Peyer's patch (tissue), 4 donors: ENCODE measurements at regions not wholly inside any gene's neighbourhood (a gene's known extent, or its start where the extent isn't known, plus 50 kb on each side); places are given as distances from the start of the nearest gene placed in this dataset.
"Not testable (repeated sequence)": the region's sequence is repeated elsewhere in the genome, so short reads cannot be mapped to it uniquely, and the experiment has no call there.

ENCODE experiments used
- DNase-seq, 3 donors: peaks; one replicate each; pipeline ENCODE4 v3.0.0-alpha.2; 2017 to 2019
- H3K27ac ChIP-seq, 4 donors: fragments of 200-600 bp; sonication (generic); one replicate each; pipeline ENCODE4 v1.5.1; 2016 to 2019
- H3K27me3 ChIP-seq, 2 donors: fragments of 200-600 bp; sonication (generic); one replicate each; pipeline ENCODE4 v1.5.1; 2019
- H3K36me3 ChIP-seq, 3 donors: fragments of 200-600 bp; sonication (generic); one replicate each; pipeline ENCODE4 v1.5.1; 2016 to 2019
- H3K4me1 ChIP-seq, 4 donors: fragments of 200-600 bp; sonication (generic); one replicate each; pipeline ENCODE4 v1.5.1; 2016 to 2019
- H3K4me3 ChIP-seq, 4 donors: fragments of 200-600 bp; sonication (generic); 1 replicate in 3 of 4; 2 replicates in 1 of 4; pipeline ENCODE4 v1.5.1; 2016 to 2019; ENCODE audit warnings: mild to moderate bottlenecking in 1 of 4
- H3K9me3 ChIP-seq, 4 donors: fragments of 200-600 bp; sonication (generic); one replicate each; pipeline ENCODE4 v1.5.1; 2016 to 2019; ENCODE audit warnings: mild to moderate bottlenecking in 1 of 4
- CTCF ChIP-seq, 6 experiments: fragments of 450-650 bp in 4 of 6; fragments of 200-600 bp in 2 of 6; sonication (generic) in 1 of 6; IDR thresholded peaks; one replicate each; pipeline ENCODE4 v1.5.1; 2017 to 2019; ENCODE audit warnings: antibody characterized with exemption in 6 of 6, mild to moderate bottlenecking in 3 of 6, moderate library complexity in 1 of 6
- POLR2A ChIP-seq, 2 donors: fragments of 450-650 bp; IDR thresholded peaks; one replicate each; pipeline ENCODE4 v1.5.1; 2017; ENCODE audit warnings: antibody characterized with exemption in 2 of 2, mild to moderate bottlenecking in 2 of 2, moderate library complexity in 2 of 2

GRCh38 chr14:37665951-37666350 lies 70.5 kb downstream of the TTC6 start:
- H3K9me3 ChIP-seq = no peaks in the 10 kb centered on the region
- H3K4me3 ChIP-seq = no peak overlapping the region
- DNase-seq = no peak
- H3K4me1 ChIP-seq = no peaks in the 10 kb centered on the region
- no peaks in the 10 kb centered on the region for H3K27me3 ChIP-seq
- no peak overlapping the region for H3K27ac ChIP-seq
- TF ChIP-seq POLR2A (IDR thresholded peaks at IDR 0.05) (no peak), CTCF (IDR thresholded peaks at IDR 0.05) (no peak)
- H3K36me3 ChIP-seq = no peaks in the 10 kb centered on the region

DNA sequence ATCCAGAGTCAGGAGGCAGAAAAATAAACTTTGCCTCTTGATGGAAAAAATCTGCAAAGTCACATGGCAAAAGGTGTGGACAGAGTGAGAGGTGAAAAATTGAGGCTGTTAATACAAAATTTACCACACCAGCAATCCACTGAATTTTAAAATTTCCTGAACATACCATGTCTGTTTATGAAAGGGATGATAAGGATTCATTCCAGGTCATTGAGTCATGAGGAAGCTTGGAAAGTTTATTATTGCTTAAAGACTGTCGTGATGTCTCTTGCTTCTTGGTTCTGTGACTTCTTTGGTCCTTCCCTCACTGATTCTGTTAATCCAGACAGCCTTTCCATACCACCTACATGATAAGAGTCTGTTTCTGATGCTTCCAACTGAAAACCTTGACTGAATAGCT lies 73.2 kb downstream of the TTC6 start:
- Histone ChIP-seq H3K4me3 (no peak overlapping the region), H3K36me3 (no peaks in the 10 kb centered on the region), H3K4me1 (no peaks in the 10 kb centered on the region), H3K9me3 (no peaks in the 10 kb centered on the region), H3K27me3 (no peaks in the 10 kb centered on the region), H3K27ac (no peak overlapping the region)
- TF ChIP-seq CTCF (IDR thresholded peaks at IDR 0.05) = no peak
- no peak for TF ChIP-seq POLR2A (IDR thresholded peaks at IDR 0.05)
- no peak for DNase-seq

DNA sequence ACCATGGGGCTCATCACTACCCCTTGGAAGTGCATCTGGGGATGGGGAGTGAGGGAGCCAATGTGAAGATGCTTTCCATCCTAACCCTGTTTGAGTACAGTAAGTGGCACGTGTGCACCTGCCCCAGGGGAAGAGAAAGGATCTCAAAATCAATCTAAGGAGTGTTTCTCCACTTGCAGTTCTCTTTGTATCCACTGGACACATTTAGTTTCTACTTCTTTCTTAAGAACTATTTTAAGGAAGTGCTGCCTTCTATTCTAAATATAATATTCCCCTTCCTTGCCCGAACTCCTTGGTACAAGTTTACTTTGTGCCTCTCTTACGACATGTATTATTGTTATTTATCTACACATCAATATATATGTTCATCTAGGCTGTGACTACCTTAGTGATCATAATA lies 73.8 kb downstream of the TTC6 start:
- no peaks in the 10 kb centered on the region for H3K27me3 ChIP-seq
- no peaks in the 10 kb centered on the region for H3K36me3 ChIP-seq
- TF ChIP-seq POLR2A (IDR thresholded peaks at IDR 0.05) (no peak), CTCF (IDR thresholded peaks at IDR 0.05) (no peak)
- H3K9me3 ChIP-seq = no peaks in the 10 kb centered on the region
- no peak overlapping the region for H3K4me3 ChIP-seq
- DNase-seq = no peak
- no peaks in the 10 kb centered on the region for H3K4me1 ChIP-seq
- no peak overlapping the region for H3K27ac ChIP-seq

DNA sequence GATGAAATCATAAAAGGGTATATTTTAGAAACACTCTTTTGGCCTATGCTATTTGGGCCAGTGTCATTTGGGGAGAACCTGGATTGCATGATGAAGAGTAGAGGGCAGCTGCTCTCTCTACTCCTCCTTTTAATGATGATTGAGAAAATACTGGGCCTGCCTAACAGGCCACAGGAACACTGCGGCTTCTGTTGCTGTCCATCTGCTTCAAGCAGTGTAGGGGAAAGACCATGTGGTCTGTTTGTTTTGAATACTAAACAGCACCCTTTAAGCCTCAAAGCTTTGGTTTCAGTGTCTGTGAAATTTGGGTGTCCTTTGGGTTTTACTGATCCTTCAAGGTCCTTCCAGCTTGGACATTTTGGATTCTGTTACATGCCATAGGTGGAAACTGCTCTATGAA lies 78.0 kb downstream of the TTC6 start:
- TF ChIP-seq POLR2A (IDR thresholded peaks at IDR 0.05) = no peak
- TF ChIP-seq CTCF (IDR thresholded peaks at IDR 0.05) = no peak
- no peaks in the 10 kb centered on the region for H3K9me3 ChIP-seq
- H3K27ac ChIP-seq = no peak overlapping the region
- H3K36me3 ChIP-seq = no peaks in the 10 kb centered on the region
- H3K4me1 ChIP-seq = no peaks in the 10 kb centered on the region
- no peak overlapping the region for H3K4me3 ChIP-seq
- H3K27me3 ChIP-seq = no peaks in the 10 kb centered on the region
- DNase-seq = no peak

GRCh38 chr14:37678916-37679315 lies 83.5 kb downstream of the TTC6 start:
- Histone ChIP-seq H3K27ac (no peak overlapping the region), H3K9me3 (no peaks in the 10 kb centered on the region), H3K4me3 (no peak overlapping the region), H3K27me3 (no peaks in the 10 kb centered on the region), H3K4me1 (no peaks in the 10 kb centered on the region), H3K36me3 (no peaks in the 10 kb centered on the region)
- TF ChIP-seq CTCF (IDR thresholded peaks at IDR 0.05) = no peak
- TF ChIP-seq POLR2A (IDR thresholded peaks at IDR 0.05) = no peak
- no peak for DNase-seq

GRCh38 chr14:37681486-37681885 lies 86.1 kb downstream of the TTC6 start:
- H3K27me3 ChIP-seq = no peaks in the 10 kb centered on the region
- no peaks in the 10 kb centered on the region for H3K4me1 ChIP-seq
- no peaks in the 10 kb centered on the region for H3K36me3 ChIP-seq
- H3K27ac ChIP-seq = no peak overlapping the region
- no peaks in the 10 kb centered on the region for H3K9me3 ChIP-seq
- TF ChIP-seq POLR2A (IDR thresholded peaks at IDR 0.05) (no peak), CTCF (IDR thresholded peaks at IDR 0.05) (no peak)
- no peak for DNase-seq
- H3K4me3 ChIP-seq = no peak overlapping the region

DNA sequence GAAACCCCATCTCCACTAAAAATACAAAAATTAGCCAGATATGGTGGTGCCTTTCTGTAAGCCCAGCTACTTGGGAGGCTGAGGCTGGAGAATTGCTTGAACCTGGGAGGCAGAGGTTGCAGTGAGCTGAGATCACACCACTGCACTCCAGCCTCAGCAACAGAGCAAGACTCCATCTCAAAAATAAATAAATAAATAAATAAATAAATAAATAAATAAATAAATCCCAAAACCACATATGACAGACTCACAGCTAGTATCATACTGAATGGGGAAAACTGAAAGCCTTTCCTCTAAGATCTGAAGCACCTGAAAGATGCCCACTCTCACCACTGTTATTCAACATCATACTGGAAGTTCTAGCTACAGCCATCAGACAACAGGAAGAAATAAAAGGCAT lies 97.3 kb downstream of the TTC6 start:
- not testable (repeated sequence) for DNase-seq, H3K36me3 ChIP-seq, H3K4me3 ChIP-seq, H3K27ac ChIP-seq, H3K9me3 ChIP-seq, H3K27me3 ChIP-seq, H3K4me1 ChIP-seq

GRCh38 chr14:37693420-37693819 lies 98.0 kb downstream of the TTC6 start:
- DNase-seq, H3K36me3 ChIP-seq, H3K9me3 ChIP-seq, H3K4me1 ChIP-seq, H3K4me3 ChIP-seq, H3K27ac ChIP-seq, H3K27me3 ChIP-seq: not testable (repeated sequence)
